ENCODE measurements at regions not wholly inside any gene's neighbourhood (a gene's known extent, or its start where the extent isn't known, plus 50 kb on each side); places are given as distances from the start of the nearest gene placed in this dataset.

DNA sequence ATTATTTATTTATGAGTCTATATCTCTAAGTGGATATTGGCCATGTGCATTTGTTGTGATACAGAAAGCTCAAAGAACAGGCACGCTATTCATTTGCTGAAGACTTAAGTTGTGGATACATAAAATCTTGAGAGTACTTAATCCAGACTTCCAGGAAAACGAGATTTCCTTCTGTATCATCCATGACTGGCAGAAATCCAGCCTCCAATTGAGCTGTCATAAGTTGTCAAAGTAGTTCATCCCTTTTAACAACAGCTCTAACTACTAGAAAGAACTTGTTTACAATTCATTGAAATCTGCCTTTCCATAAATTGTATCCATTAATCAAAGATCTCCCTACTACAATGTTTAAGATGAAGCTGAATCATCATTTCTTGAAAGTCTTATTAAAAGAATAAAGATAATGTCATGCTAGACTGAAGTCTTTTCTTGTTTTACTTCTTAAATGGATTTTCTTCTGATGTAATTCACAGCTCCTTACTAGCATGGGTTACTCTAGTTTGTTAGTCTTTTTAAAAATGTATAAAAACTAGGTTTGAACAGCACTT, 447.3 kb upstream of the CITED2 start:
- TF ChIP-seq, protein P1, sequence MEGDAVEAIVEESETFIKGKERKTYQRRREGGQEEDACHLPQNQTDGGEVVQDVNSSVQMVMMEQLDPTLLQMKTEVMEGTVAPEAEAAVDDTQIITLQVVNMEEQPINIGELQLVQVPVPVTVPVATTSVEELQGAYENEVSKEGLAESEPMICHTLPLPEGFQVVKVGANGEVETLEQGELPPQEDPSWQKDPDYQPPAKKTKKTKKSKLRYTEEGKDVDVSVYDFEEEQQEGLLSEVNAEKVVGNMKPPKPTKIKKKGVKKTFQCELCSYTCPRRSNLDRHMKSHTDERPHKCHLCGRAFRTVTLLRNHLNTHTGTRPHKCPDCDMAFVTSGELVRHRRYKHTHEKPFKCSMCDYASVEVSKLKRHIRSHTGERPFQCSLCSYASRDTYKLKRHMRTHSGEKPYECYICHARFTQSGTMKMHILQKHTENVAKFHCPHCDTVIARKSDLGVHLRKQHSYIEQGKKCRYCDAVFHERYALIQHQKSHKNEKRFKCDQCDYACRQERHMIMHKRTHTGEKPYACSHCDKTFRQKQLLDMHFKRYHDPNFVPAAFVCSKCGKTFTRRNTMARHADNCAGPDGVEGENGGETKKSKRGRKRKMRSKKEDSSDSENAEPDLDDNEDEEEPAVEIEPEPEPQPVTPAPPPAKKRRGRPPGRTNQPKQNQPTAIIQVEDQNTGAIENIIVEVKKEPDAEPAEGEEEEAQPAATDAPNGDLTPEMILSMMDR (IDR thresholded peaks at IDR 0.05), result no peak
- TF ChIP-seq ZFX (IDR thresholded peaks at IDR 0.05; ENCODE audit: borderline replicate concordance), result no peak
